GM21717 (cell line): ENCODE measurements at regions not wholly inside any gene's neighbourhood (a gene's known extent, or its start where the extent isn't known, plus 50 kb on each side); places are given as distances from the start of the nearest gene placed in this dataset.
"Not testable (repeated sequence)": the region's sequence is repeated elsewhere in the genome, so short reads cannot be mapped to it uniquely, and the experiment has no call there.

Source experiments
- ATAC-seq: cut with Tn5 transposase; IDR thresholded peaks from one replicate; pipeline ENCODE4 v1.9.1; 2021; ENCODE audit warnings: mild to moderate bottlenecking, moderate library complexity; ENCODE audit not compliant: unreplicated experiment

GRCh38 chr4:100907465-100908454, 389.9 kb upstream of the EMCN start:
- ATAC-seq = no peak

- no peak for ATAC-seq
These were observed 389.2 kb upstream of the EMCN start for GRCh38 chr4:100906973-100907372.

GRCh38 chr4:100900945-100901344, 383.1 kb upstream of the EMCN start:
- not testable (repeated sequence) for ATAC-seq

- ATAC-seq = no peak
These were observed 382.3 kb upstream of the EMCN start for GRCh38 chr4:100900134-100900533.

- ATAC-seq = no peak
These were observed 381.0 kb upstream of the EMCN start for GRCh38 chr4:100898844-100899243.

GRCh38 chr4:100895556-100896197, 377.9 kb upstream of the EMCN start:
- peak; percentile 93 for ATAC-seq

- ATAC-seq = no peak
These were observed 376.6 kb upstream of the EMCN start for GRCh38 chr4:100894339-100894870.

- no peak for ATAC-seq
These were observed 374.0 kb upstream of the EMCN start for GRCh38 chr4:100891808-100892207.

GRCh38 chr4:100889898-100890297, 372.1 kb upstream of the EMCN start:
- no peak for ATAC-seq

- ATAC-seq = peak; percentile 79
These were observed 371.6 kb upstream of the EMCN start for GRCh38 chr4:100889401-100889800.

GRCh38 chr4:100882661-100883060, 364.8 kb upstream of the EMCN start:
- ATAC-seq = no peak

GRCh38 chr4:100881283-100881682, 363.5 kb upstream of the EMCN start:
- ATAC-seq = no peak

- ATAC-seq = no peak
These were observed 362.2 kb upstream of the EMCN start for GRCh38 chr4:100880011-100880410.

- no peak for ATAC-seq
These were observed 361.6 kb upstream of the EMCN start for GRCh38 chr4:100879471-100879870.

GRCh38 chr4:100876546-100876945, 358.7 kb upstream of the EMCN start:
- ATAC-seq = no peak

GRCh38 chr4:100875296-100876068, 357.7 kb upstream of the EMCN start:
- no peak for ATAC-seq

- ATAC-seq = no peak
These were observed 355.0 kb upstream of the EMCN start for GRCh38 chr4:100872811-100873210.

- ATAC-seq = no peak
These were observed 353.3 kb upstream of the EMCN start for GRCh38 chr4:100870940-100871772.

GRCh38 chr4:100869276-100869675, 351.5 kb upstream of the EMCN start:
- ATAC-seq = no peak

GRCh38 chr4:100868281-100868680, 350.5 kb upstream of the EMCN start:
- ATAC-seq = not testable (repeated sequence)
